B cell (primary cell): ENCODE measurements at regions not wholly inside any gene's neighbourhood (a gene's known extent, or its start where the extent isn't known, plus 50 kb on each side); places are given as distances from the start of the nearest gene placed in this dataset.

Source experiments
- ATAC-seq: fragments of 200-7000 bp; cut with Tn5 transposase; one replicate; pipeline ENCODE4 v1.10.0; 2021; ENCODE audit warnings: low read depth, mild to moderate bottlenecking, moderate number of reproducible peaks, moderate library complexity
- CTCF ChIA-PET: fragments of 350-600 bp; sonication (Branson Sonifier 250); formaldehyde crosslinking; loops from one replicate; lab custom pipeline; 2021; ENCODE audit warnings: antibody characterized with exemption, inconsistent platforms; lab: Charles Lee
- POLR2A ChIA-PET: fragments of 350-600 bp; sonication (Branson Sonifier 250); formaldehyde crosslinking; loops from one replicate; lab custom pipeline; 2021; ENCODE audit warnings: antibody characterized with exemption; lab: Charles Lee
- DNase-seq: peaks from one replicate; pipeline ENCODE4 v3.0.0; 2013
- H2AFZ ChIP-seq: 2 replicates; pipeline ENCODE4 v1.6.1; 2012; ENCODE audit warnings: mild to moderate bottlenecking, low read depth, low read length; ENCODE audit not compliant: insufficient read depth, poor library complexity, severe bottlenecking
- H3K27ac ChIP-seq, 2 donors: 1 replicate in 1 of 2; 2 replicates in 1 of 2; pipeline ENCODE4 v1.5.1; 2012 to 2013; ENCODE audit warnings: low read length in 2 of 2, mild to moderate bottlenecking in 2 of 2, moderate library complexity in 1 of 2
- H3K27me3 ChIP-seq, 4 experiments: fragments of 200-600 bp in 1 of 4; sonication (generic) in 1 of 4; replicated peaks in 1 of 4; 1 replicate in 2 of 4; 2 replicates in 2 of 4; pipeline versions ENCODE4 v1.6.1 to v1.7.0; 2013 to 2016; ENCODE audit warnings: low read length in 3 of 4, mild to moderate bottlenecking in 2 of 4, mixed read lengths in 1 of 4, moderate library complexity in 1 of 4; ENCODE audit not compliant: insufficient read depth in 4 of 4, control insufficient read depth in 3 of 4; ENCODE audit errors: control extremely low read depth in 1 of 4
- H3K36me3 ChIP-seq, 2 experiments: replicated peaks in 1 of 2; 1 replicate in 1 of 2; 2 replicates in 1 of 2; pipeline versions ENCODE4 v1.6.1 to v1.7.1; 2013; ENCODE audit warnings: low read length in 1 of 2; ENCODE audit not compliant: insufficient read depth in 2 of 2, control insufficient read depth in 1 of 2; ENCODE audit errors: control extremely low read depth in 1 of 2, extremely low read depth in 1 of 2
- H3K4me1 ChIP-seq, 2 donors: fragments of 200-600 bp in 1 of 2; sonication (generic) in 1 of 2; 1 replicate in 1 of 2; 2 replicates in 1 of 2; pipeline versions ENCODE4 v1.5.1 to v1.6.1; 2013 to 2017; ENCODE audit warnings: low read length in 2 of 2; ENCODE audit not compliant: control insufficient read depth in 2 of 2, insufficient read depth in 2 of 2
- H3K4me2 ChIP-seq: replicated peaks from 2 replicates; pipeline ENCODE3; 2012; ENCODE audit warnings: mild to moderate bottlenecking, low read depth, low read length; ENCODE audit not compliant: poor library complexity, severe bottlenecking
- H3K4me3 ChIP-seq, 5 experiments: fragments of 200-600 bp in 1 of 5; sonication (generic) in 1 of 5; 1 replicate in 3 of 5; 2 replicates in 2 of 5; pipeline versions ENCODE4 v1.5.1 to v1.7.0; 2011 to 2016; ENCODE audit warnings: low read length in 4 of 5, mild to moderate bottlenecking in 4 of 5, low read depth in 2 of 5, control low read depth in 1 of 5, moderate library complexity in 1 of 5; ENCODE audit not compliant: insufficient read depth in 1 of 5; ENCODE audit errors: control extremely low read depth in 1 of 5, extremely low read depth in 1 of 5
- H3K79me2 ChIP-seq: fragments of 200-600 bp; sonication (generic); one replicate; pipeline ENCODE4 v1.6.0; 2016; ENCODE audit warnings: low read length; ENCODE audit not compliant: control insufficient read depth, insufficient read depth
- H3K9ac ChIP-seq: fragments of 200-600 bp; sonication (generic); 2 replicates; pipeline ENCODE4 v1.6.1; 2017; ENCODE audit warnings: mild to moderate bottlenecking, low read length, moderate library complexity
- H3K9me3 ChIP-seq, 3 donors: one replicate each; pipeline versions ENCODE4 v1.6.1 to v1.7.1; 2013; ENCODE audit warnings: low read length in 2 of 3; ENCODE audit not compliant: control insufficient read depth in 2 of 3, insufficient read depth in 1 of 3; ENCODE audit errors: control extremely low read depth in 1 of 3
- H4K20me1 ChIP-seq: 2 replicates; pipeline ENCODE4 v1.6.0; 2012; ENCODE audit warnings: mild to moderate bottlenecking, low read length; ENCODE audit not compliant: insufficient read depth, control insufficient read depth, poor library complexity, severe bottlenecking
- H3K27ac Mint-ChIP-seq: one replicate; pipeline ENCODE4 v1.8.0; 2021; ENCODE audit warnings: mixed read lengths
- H3K27me3 Mint-ChIP-seq: one replicate; pipeline ENCODE4 v1.8.0; 2021; ENCODE audit warnings: mixed read lengths
- H3K4me1 Mint-ChIP-seq: one replicate; pipeline ENCODE4 v1.8.0; 2021; ENCODE audit warnings: mixed read lengths
- H3K4me3 Mint-ChIP-seq: one replicate; pipeline ENCODE4 v1.8.0; 2021; ENCODE audit warnings: mixed read lengths
- H3K9me3 Mint-ChIP-seq: one replicate; pipeline ENCODE4 v1.8.0; 2022; ENCODE audit warnings: mixed read lengths; ENCODE audit not compliant: insufficient read depth
- EZH2 ChIP-seq: IDR thresholded peaks from 2 replicates; pipeline ENCODE4 v1.6.1; 2012; ENCODE audit warnings: borderline replicate concordance, low read depth, mild to moderate bottlenecking, moderate library complexity, low read length; ENCODE audit not compliant: insufficient read depth, poor library complexity, severe bottlenecking
- WGBS: methylation state at CpG from one replicate; pipeline ENCODE4 v1.1.5; 2013; ENCODE audit warnings: missing lambda C conversion rate; ENCODE audit not compliant: insufficient coverage; 5-methylcytosine and 5-hydroxymethylcytosine counted together
- intact Hi-C: fragments of 100-400 bp; cut with micrococcal nuclease; formaldehyde crosslinking; loops from one replicate; pipeline ENCODE4 v1.10.0; 2022
- TF ChIP-seq, protein P1 (sequence below): fragments of 200-600 bp; IDR thresholded peaks from one replicate; pipeline ENCODE4 v1.8.0; 2022; ENCODE audit warnings: antibody characterized with exemption, mild to moderate bottlenecking

DNA sequence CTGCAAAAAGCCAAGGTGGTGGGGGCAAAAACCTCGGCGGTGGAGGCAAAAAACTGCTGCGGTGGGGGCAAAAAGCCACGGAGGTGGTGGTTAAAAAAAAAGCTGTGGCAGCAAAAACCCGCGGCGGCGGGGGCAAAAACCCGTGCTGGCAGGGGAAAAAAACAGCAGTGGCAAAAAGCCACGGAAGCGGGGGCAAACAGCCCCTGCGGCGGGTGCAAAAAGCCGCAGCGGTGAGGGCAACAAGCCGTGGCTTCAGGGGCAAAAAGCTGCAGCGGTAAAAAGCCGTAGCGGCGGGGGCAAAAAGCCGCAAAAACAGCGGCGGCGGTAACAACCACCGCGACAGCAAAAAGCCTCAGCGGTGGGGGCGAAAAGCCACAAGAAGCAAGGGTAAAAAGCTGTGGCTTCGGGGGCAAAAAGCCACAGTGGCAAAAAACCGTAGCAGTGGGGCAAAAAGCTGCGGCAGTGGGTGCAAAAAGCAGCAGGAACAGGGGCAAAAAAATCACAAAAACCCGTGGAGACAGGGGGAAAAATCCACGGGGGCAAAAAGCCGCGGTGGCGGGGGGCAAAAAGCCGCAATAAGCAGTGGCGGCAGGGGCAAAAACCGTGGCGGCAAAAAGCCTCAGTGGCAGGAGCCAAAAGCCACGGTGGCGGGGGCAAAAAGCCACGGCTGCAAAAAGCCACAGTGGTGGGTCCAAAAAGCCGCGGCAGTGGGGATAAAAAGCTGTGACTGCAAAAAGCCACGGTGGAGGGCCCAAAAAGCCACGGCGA is 193.7 kb downstream of the SHCBP1 start:
- Histone ChIP-seq H2AFZ (no peak overlapping the region), H3K27ac (no peak overlapping the region), H4K20me1 (no peaks in the 10 kb centered on the region), H3K9me3 (peaks cover 0 to 20% (median 0%) of the 10 kb centered on the region in 3 donors), H3K9ac (no peak overlapping the region), H3K4me1 (no peaks in the 10 kb centered on the region), H3K4me3 (no peak overlapping the region), H3K27me3 (peaks cover 0 to 3% (median 0%) of the 10 kb centered on the region in 4 experiments), H3K36me3 (no peaks in the 10 kb centered on the region), H3K4me2 (no peak overlapping the region), H3K79me2 (no peaks in the 10 kb centered on the region)
- Mint-ChIP-seq H3K4me1 (no peaks in the 10 kb centered on the region), H3K4me3 (no peak overlapping the region), H3K27ac (no peak overlapping the region), H3K27me3 (no peaks in the 10 kb centered on the region), H3K9me3 (no peaks in the 10 kb centered on the region)
- no peak for DNase-seq
- WGBS = 58% methylated on average over 48 of the region's 48 CpGs
- ATAC-seq = no peak
- intact Hi-C loops = no loop called here
- CTCF ChIA-PET = no interaction called here
- POLR2A ChIA-PET = no interaction called here
- TF ChIP-seq, protein P1, sequence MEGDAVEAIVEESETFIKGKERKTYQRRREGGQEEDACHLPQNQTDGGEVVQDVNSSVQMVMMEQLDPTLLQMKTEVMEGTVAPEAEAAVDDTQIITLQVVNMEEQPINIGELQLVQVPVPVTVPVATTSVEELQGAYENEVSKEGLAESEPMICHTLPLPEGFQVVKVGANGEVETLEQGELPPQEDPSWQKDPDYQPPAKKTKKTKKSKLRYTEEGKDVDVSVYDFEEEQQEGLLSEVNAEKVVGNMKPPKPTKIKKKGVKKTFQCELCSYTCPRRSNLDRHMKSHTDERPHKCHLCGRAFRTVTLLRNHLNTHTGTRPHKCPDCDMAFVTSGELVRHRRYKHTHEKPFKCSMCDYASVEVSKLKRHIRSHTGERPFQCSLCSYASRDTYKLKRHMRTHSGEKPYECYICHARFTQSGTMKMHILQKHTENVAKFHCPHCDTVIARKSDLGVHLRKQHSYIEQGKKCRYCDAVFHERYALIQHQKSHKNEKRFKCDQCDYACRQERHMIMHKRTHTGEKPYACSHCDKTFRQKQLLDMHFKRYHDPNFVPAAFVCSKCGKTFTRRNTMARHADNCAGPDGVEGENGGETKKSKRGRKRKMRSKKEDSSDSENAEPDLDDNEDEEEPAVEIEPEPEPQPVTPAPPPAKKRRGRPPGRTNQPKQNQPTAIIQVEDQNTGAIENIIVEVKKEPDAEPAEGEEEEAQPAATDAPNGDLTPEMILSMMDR = no peak
- TF ChIP-seq EZH2 = no peak

DNA sequence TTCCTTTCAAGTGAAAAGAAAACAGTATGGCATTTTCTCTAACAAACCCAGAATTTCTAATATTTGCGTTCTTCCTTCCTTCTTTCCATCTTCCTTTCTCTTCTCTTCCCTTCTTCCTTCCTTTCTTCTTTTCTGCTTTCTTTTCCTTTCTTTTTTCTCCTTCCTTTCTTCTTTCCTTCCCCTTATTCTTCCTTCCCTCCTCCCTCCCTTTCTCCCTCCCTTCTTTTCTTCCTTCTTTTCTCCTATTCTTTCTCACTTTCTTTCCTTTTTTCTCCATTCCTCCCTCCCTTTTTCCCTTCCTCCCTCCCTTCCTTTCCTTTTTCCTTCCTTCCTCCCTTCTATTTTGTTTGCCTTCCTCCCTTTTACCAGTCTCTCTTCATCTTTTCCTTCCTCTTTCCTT is 194.8 kb downstream of the SHCBP1 start:
- H3K4me1 Mint-ChIP-seq = no peaks in the 10 kb centered on the region
- H3K36me3 ChIP-seq = no peaks in the 10 kb centered on the region
- no peaks in the 10 kb centered on the region for H3K4me1 ChIP-seq
- no peak overlapping the region for H3K4me3 ChIP-seq
- H3K9ac ChIP-seq = no peak overlapping the region
- WGBS = 87% methylated on average over 1 of the region's 1 CpG
- no peaks in the 10 kb centered on the region for H4K20me1 ChIP-seq
- H3K4me2 ChIP-seq = no peak overlapping the region
- CTCF ChIA-PET = no interaction called here
- no peak overlapping the region for H3K27ac ChIP-seq
- no peak overlapping the region for H2AFZ ChIP-seq
- H3K27ac Mint-ChIP-seq = no peak overlapping the region
- TF ChIP-seq, protein P1 = no peak
- no peak for TF ChIP-seq EZH2
- no peak overlapping the region for H3K4me3 Mint-ChIP-seq
- intact Hi-C loops = no loop called here
- POLR2A ChIA-PET = no interaction called here
- ATAC-seq = no peak
- no peak for DNase-seq
- no peaks in the 10 kb centered on the region for H3K79me2 ChIP-seq
- H3K27me3 Mint-ChIP-seq = no peaks in the 10 kb centered on the region
- peaks cover 0 to 3% (median 0%) of the 10 kb centered on the region in 4 experiments for H3K27me3 ChIP-seq
- H3K9me3 ChIP-seq = peaks cover 0 to 20% (median 1%) of the 10 kb centered on the region in 3 donors
- H3K9me3 Mint-ChIP-seq = no peaks in the 10 kb centered on the region
